DMS 273 (cell line): ENCODE measurements at regions not wholly inside any gene's neighbourhood (a gene's known extent, or its start where the extent isn't known, plus 50 kb on each side); places are given as distances from the start of the nearest gene placed in this dataset.

Experiments used
- DNase-seq: peaks from one replicate; lab custom pipeline; 2025; ENCODE audit not compliant: unreplicated experiment; lab: John Stamatoyannopoulos, UW

GRCh38 chr4:27248829-27249228, 388.2 kb downstream of the STIM2 start:
- no peak for DNase-seq

- DNase-seq: no peak
These were observed 391.1 kb downstream of the STIM2 start for GRCh38 chr4:27251771-27252170.

GRCh38 chr4:27267339-27267969, 406.8 kb downstream of the STIM2 start:
- no peak for DNase-seq

- no peak for DNase-seq
These were observed 407.3 kb downstream of the STIM2 start for GRCh38 chr4:27267970-27268355.

- DNase-seq: no peak
These were observed 409.8 kb downstream of the STIM2 start for GRCh38 chr4:27270435-27270834.

GRCh38 chr4:27271555-27271954, 410.9 kb downstream of the STIM2 start:
- no peak for DNase-seq

GRCh38 chr4:27272217-27272616, 411.6 kb downstream of the STIM2 start:
- DNase-seq: no peak

- no peak for DNase-seq
These were observed 415.8 kb downstream of the STIM2 start for GRCh38 chr4:27276307-27277073.

- no peak for DNase-seq
These were observed 418.2 kb downstream of the STIM2 start for GRCh38 chr4:27278615-27279375.

GRCh38 chr4:27288496-27288895, 427.9 kb downstream of the STIM2 start:
- DNase-seq: no peak

GRCh38 chr4:27289704-27290103, 429.1 kb downstream of the STIM2 start:
- DNase-seq: no peak

- DNase-seq: no peak
These were observed 433.2 kb downstream of the STIM2 start for GRCh38 chr4:27293831-27294230.

- DNase-seq: no peak
These were observed 444.1 kb downstream of the STIM2 start for GRCh38 chr4:27304751-27305150.

- no peak for DNase-seq
These were observed 444.6 kb downstream of the STIM2 start for GRCh38 chr4:27305246-27305645.

GRCh38 chr4:27308379-27308778, 447.7 kb downstream of the STIM2 start:
- DNase-seq: no peak

GRCh38 chr4:27315625-27316024, 455.0 kb downstream of the STIM2 start:
- no peak for DNase-seq

GRCh38 chr4:27316176-27316575, 455.5 kb downstream of the STIM2 start:
- no peak for DNase-seq

GRCh38 chr4:27318740-27319139, 458.1 kb downstream of the STIM2 start:
- peak; percentile 35 for DNase-seq

- DNase-seq: no peak
These were observed 466.4 kb downstream of the STIM2 start for GRCh38 chr4:27326991-27327390.

- no peak for DNase-seq
These were observed 467.0 kb downstream of the STIM2 start for GRCh38 chr4:27327421-27328181.

GRCh38 chr4:27338530-27338929, 477.9 kb downstream of the STIM2 start:
- DNase-seq: no peak
